Ascending aorta (tissue), 2 donors: ENCODE measurements at regions not wholly inside any gene's neighbourhood (a gene's known extent, or its start where the extent isn't known, plus 50 kb on each side); places are given as distances from the start of the nearest gene placed in this dataset.

Experiments
- DNase-seq, 2 donors: peaks; one replicate each; pipeline ENCODE4 v3.0.0-alpha.2; 2019; ENCODE audit warnings: low spot score in 2 of 2
- H3K27ac ChIP-seq, 2 donors: fragments of 200-600 bp; sonication (generic); one replicate each; pipeline ENCODE4 v1.5.1; 2016 to 2017; ENCODE audit warnings: mild to moderate bottlenecking in 1 of 2
- H3K27me3 ChIP-seq: fragments of 200-600 bp; sonication (generic); one replicate; pipeline ENCODE4 v1.5.1; 2017
- H3K36me3 ChIP-seq, 2 donors: fragments of 200-600 bp; sonication (generic); one replicate each; pipeline ENCODE4 v1.5.1; 2016
- H3K4me1 ChIP-seq, 2 donors: fragments of 200-600 bp; sonication (generic); one replicate each; pipeline ENCODE4 v1.5.1; 2016 to 2017; ENCODE audit warnings: mild to moderate bottlenecking in 1 of 2
- H3K4me3 ChIP-seq, 2 donors: fragments of 200-600 bp; sonication (generic); one replicate each; pipeline ENCODE4 v1.5.1; 2016 to 2017; ENCODE audit warnings: mild to moderate bottlenecking in 1 of 2
- H3K9me3 ChIP-seq, 2 donors: fragments of 200-600 bp; sonication (generic); one replicate each; pipeline ENCODE4 v1.5.1; 2016
- intact Hi-C: fragments of 100-400 bp; cut with DNase I; formaldehyde crosslinking; loops from one replicate; pipeline ENCODE4 v1.15.1; 2023
- TF ChIP-seq, protein P1 (sequence below), 3 experiments: fragments of 200-600 bp in 2 of 3; fragments of 450-650 bp in 1 of 3; sonication (generic) in 2 of 3; IDR thresholded peaks; one replicate each; pipeline ENCODE4 v1.5.1; 2016 to 2019; ENCODE audit warnings: antibody characterized with exemption in 3 of 3, mild to moderate bottlenecking in 1 of 3, moderate library complexity in 1 of 3

DNA sequence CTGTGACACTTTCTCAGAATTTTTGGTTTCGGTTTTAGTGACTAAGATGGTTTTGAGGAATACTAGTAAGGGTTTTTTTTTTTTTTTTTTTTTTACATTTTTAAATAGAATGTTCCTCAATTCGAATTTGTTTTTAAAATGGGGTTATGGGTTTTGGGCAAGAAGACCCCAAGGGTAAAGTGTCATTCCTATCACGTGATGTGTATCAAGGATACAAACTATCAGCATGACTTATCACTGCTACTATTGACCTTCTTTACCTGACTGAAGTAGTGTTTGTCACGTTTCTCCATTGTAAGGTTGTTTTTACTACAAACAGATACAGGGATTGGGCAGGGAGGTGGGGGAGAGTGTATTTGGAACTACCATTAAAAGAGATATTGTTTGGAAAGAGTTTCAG is 781.1 kb upstream of the ADGRL4 start:
- H3K4me1 ChIP-seq: peaks cover 0 to 4% of the 10 kb centered on the region in 2 donors
- H3K4me3 ChIP-seq: no peak overlapping the region
- H3K27ac ChIP-seq: no peak overlapping the region
- TF ChIP-seq, protein P1, sequence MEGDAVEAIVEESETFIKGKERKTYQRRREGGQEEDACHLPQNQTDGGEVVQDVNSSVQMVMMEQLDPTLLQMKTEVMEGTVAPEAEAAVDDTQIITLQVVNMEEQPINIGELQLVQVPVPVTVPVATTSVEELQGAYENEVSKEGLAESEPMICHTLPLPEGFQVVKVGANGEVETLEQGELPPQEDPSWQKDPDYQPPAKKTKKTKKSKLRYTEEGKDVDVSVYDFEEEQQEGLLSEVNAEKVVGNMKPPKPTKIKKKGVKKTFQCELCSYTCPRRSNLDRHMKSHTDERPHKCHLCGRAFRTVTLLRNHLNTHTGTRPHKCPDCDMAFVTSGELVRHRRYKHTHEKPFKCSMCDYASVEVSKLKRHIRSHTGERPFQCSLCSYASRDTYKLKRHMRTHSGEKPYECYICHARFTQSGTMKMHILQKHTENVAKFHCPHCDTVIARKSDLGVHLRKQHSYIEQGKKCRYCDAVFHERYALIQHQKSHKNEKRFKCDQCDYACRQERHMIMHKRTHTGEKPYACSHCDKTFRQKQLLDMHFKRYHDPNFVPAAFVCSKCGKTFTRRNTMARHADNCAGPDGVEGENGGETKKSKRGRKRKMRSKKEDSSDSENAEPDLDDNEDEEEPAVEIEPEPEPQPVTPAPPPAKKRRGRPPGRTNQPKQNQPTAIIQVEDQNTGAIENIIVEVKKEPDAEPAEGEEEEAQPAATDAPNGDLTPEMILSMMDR (IDR thresholded peaks at IDR 0.05): no peak
- no peaks in the 10 kb centered on the region for H3K36me3 ChIP-seq
- no peak for DNase-seq
- H3K27me3 ChIP-seq: no peaks in the 10 kb centered on the region
- no peaks in the 10 kb centered on the region for H3K9me3 ChIP-seq
- intact Hi-C loops: no loop called here

DNA sequence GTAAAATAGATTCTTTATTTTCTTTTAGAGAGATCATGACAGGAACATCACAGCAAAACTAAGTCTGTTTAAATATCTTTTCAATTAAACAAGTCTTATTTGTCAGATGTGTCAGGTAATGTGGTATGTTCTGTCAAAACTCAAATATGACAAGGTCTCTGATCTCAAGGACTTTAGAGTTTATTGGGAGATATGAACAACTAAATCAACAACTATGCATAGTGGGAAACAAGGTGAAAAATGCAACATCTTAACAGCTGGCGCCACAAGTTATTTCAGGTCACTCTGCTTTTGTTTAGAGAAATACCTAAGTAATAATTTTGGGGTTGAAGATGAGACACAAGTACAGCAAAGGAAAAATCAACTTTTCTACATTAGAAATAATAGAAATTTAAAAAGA is 779.4 kb upstream of the ADGRL4 start:
- H3K4me3 ChIP-seq: no peak overlapping the region
- TF ChIP-seq, protein P1 (IDR thresholded peaks at IDR 0.05): no peak
- no peaks in the 10 kb centered on the region for H3K36me3 ChIP-seq
- H3K27ac ChIP-seq: no peak overlapping the region
- intact Hi-C loops: no loop called here
- no peak for DNase-seq
- H3K4me1 ChIP-seq: no peaks in the 10 kb centered on the region
- no peaks in the 10 kb centered on the region for H3K27me3 ChIP-seq
- H3K9me3 ChIP-seq: no peaks in the 10 kb centered on the region

DNA sequence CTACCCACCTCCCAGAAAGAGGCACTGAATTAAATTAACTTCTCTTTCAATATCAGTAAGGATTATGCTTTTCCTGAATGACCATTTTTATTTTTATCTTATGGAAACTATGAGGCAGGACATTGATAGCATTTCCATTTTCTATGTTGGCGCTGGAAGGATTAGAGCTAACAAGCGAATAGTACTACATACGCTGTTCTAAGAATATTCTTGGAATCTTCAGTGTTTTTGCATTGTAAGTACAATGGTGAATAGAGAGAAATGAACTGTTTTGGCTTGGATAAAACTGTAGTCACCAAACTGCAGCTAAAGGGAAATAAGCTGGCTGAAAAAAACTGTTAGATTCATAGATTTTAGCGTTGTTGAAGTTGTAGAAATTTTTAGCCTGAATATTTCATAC is 779.0 kb upstream of the ADGRL4 start:
- no peak overlapping the region for H3K27ac ChIP-seq
- no peaks in the 10 kb centered on the region for H3K4me1 ChIP-seq
- H3K36me3 ChIP-seq: no peaks in the 10 kb centered on the region
- TF ChIP-seq, protein P1 (IDR thresholded peaks at IDR 0.05): no peak
- H3K27me3 ChIP-seq: no peaks in the 10 kb centered on the region
- no peak overlapping the region for H3K4me3 ChIP-seq
- H3K9me3 ChIP-seq: no peaks in the 10 kb centered on the region
- intact Hi-C loops: no loop called here
- no peak for DNase-seq

DNA sequence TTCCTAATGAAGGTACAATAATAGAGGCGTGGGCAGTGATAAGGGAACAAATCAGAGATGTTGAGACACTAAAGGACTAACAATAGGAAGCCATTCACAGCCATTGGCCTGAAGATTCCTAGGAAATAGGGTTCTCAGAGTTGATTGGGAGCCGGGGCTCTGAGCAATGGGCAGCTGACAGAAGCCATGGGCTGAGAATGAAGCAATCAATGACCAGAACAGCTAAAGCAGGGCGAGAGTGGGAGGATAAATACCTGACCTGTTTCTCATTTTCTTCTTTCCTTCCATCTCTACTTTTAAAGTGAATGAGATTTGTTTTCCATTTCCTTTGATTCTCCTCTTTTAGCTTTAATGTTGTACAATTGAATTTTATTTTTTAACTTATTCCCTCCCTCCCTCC is 774.7 kb upstream of the ADGRL4 start:
- no peaks in the 10 kb centered on the region for H3K27me3 ChIP-seq
- TF ChIP-seq, protein P1 (IDR thresholded peaks at IDR 0.05): no peak

DNA sequence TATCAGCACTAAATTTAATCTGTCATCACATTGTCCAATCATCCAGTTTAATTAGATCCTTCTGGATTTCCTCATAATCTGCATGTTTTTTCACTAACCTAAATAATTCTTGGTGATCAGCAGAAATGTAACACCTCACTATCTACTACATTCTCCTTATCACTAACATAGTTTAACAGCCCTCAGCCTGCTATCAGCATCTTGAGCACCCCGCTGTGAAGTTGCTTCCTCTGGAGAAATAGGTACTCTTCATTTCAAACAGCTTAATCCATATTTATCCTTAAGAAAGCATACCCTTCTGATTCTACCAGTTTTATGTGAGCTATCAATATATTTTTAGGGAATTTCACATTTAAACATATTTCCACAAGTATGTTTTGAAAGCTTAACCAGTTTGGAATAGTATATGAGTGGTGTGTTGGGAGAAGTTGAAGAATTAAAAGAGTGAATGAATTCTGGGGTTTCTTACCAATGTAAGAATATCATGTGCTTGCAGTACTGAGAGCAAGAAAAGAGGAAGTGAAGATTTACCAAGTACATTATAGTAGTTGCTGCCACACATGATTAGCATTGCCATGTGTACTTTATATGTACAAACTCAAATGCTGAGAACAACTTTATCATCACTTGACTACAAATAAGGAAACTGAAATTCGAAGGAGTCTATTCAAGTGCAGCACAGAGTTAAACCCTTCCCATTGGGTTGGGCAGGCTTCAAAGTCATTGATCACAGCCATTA is 771.1 kb upstream of the ADGRL4 start:
- H3K27me3 ChIP-seq: no peaks in the 10 kb centered on the region
- no peaks in the 10 kb centered on the region for H3K36me3 ChIP-seq
- DNase-seq: no peak
- H3K4me3 ChIP-seq: no peak overlapping the region
- H3K27ac ChIP-seq: no peak overlapping the region
- TF ChIP-seq, protein P1 (IDR thresholded peaks at IDR 0.05): no peak
- intact Hi-C loops: no loop called here
- no peaks in the 10 kb centered on the region for H3K9me3 ChIP-seq
- no peaks in the 10 kb centered on the region for H3K4me1 ChIP-seq

More for the DNA sequence above, 774.7 kb upstream of the ADGRL4 start:
- DNase-seq: no peak
- Histone ChIP-seq H3K9me3 (no peaks in the 10 kb centered on the region), H3K4me1 (no peaks in the 10 kb centered on the region), H3K36me3 (no peaks in the 10 kb centered on the region), H3K4me3 (no peak overlapping the region), H3K27ac (no peak overlapping the region)
- intact Hi-C loops: no loop called here

DNA sequence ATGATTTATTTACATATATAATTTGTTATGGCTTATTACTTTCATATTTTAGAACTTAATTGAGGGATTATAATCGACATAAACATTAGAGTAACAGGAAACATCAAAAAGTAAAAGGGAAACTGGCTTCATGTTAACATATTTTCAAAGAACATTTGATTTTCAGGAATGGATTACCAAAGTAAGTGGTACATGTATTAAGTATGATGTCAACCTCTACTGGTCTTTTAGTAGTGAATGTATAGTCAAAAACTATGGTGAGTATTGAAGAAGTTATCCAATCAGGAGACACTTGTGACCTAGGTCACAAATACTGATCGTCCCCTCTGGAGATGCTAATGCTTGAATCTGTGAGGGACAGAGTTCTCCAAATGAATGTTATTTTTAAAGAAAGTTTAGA is 768.9 kb upstream of the ADGRL4 start:
- Histone ChIP-seq H3K36me3 (no peaks in the 10 kb centered on the region), H3K27me3 (no peaks in the 10 kb centered on the region), H3K27ac (no peak overlapping the region), H3K4me3 (no peak overlapping the region), H3K9me3 (no peaks in the 10 kb centered on the region), H3K4me1 (no peaks in the 10 kb centered on the region)
- intact Hi-C loops: no loop called here
- no peak for DNase-seq
- TF ChIP-seq, protein P1 (IDR thresholded peaks at IDR 0.05): no peak
